ENCODE measurements at regions not wholly inside any gene's neighbourhood (a gene's known extent, or its start where the extent isn't known, plus 50 kb on each side); places are given as distances from the start of the nearest gene placed in this dataset.

DNA sequence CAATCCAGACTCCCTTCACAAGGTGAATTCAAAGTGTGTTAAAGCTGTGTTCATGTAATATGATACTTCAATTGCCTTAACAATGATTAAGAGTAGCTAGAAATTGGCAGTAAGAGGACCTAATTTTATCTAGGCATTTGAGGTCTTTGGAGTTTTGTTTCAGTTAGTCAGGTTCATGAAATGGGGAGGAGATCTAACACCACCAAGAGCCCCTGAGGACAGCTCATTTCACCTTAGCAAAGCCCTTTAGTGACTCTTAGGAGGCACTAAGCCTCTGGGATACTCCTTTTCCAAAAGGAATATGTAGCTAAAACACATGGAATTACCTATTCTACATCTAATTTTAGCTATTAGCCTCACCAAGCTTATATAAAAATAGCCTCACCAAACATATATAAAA lies 716.5 kb upstream of the RAB6C start:
- Histone ChIP-seq H3K4me3 (ENCODE audit: low read length) (no peak overlapping the region), H3K79me2 (ENCODE audit: control insufficient read depth, low read length) (no peaks in the 10 kb centered on the region), H3F3A (ENCODE audit: control insufficient read depth, insufficient read depth) (no peaks in the 10 kb centered on the region), H3K27ac (ENCODE audit: low read depth, low read length) (no peak overlapping the region), H3K4me1 (ENCODE audit: control insufficient read depth, low read length) (no peaks in the 10 kb centered on the region), H3K9me3 (ENCODE audit: control insufficient read depth, insufficient read depth, low read length) (no peaks in the 10 kb centered on the region; the same call in 1 of the 2 replicates), H3K9me2 (replicated peaks; ENCODE audit: control insufficient read depth, low read length) (no peaks in the 10 kb centered on the region), H3K36me3 (ENCODE audit: control insufficient read depth, low read length) (no peaks in the 10 kb centered on the region), H3K4me2 (ENCODE audit: low read length) (no peak overlapping the region), H3K27me3 (ENCODE audit: control insufficient read depth, low read length) (no peaks in the 10 kb centered on the region), H4K20me1 (ENCODE audit: control insufficient read depth, insufficient read depth, low read depth, low read length) (no peaks in the 10 kb centered on the region)
- TF ChIP-seq EZH2phosphoT487 (IDR thresholded peaks at IDR 0.05; ENCODE audit: borderline replicate concordance, low read length): no peak
- TF ChIP-seq CTCF (IDR thresholded peaks at IDR 0.05; ENCODE audit: low read depth, low read length, poor library complexity, severe bottlenecking): no peak

- no peaks in the 10 kb centered on the region for H3K9me2 ChIP-seq (replicated peaks; ENCODE audit: control insufficient read depth, low read length)
- no peak overlapping the region for H3K27ac ChIP-seq (ENCODE audit: low read depth, low read length)
- no peaks in the 10 kb centered on the region; the same call in 1 of the 2 replicates for H3K9me3 ChIP-seq (ENCODE audit: control insufficient read depth, insufficient read depth, low read length)
These were observed 715.5 kb upstream of the RAB6C start for GRCh38 chr2:129263939-129264338.

DNA sequence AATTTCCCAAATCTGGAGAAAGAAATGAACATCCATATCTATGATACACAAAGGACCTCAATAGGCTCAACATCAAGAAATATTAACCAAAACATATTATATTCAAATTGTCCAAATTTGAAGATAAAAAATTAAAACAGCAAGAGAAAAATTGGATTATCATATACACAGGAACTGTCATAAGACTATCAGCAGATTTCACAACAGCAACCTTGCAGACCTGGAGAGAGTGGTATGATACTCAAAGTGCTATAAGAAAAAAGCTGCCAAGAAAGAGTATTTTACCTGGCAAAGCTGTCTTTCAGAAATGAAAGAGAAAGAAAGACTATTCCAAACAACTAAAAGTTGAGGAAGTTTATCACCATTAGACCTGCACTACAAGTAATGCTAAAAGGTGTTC lies 711.9 kb upstream of the RAB6C start:
- no peaks in the 10 kb centered on the region for H4K20me1 ChIP-seq (ENCODE audit: control insufficient read depth, insufficient read depth, low read depth, low read length)
- H3K4me2 ChIP-seq (ENCODE audit: low read length): no peak overlapping the region
- H3K79me2 ChIP-seq (ENCODE audit: control insufficient read depth, low read length): no peaks in the 10 kb centered on the region
- H3K4me3 ChIP-seq (ENCODE audit: low read length): no peak overlapping the region
- H3K27ac ChIP-seq (ENCODE audit: low read depth, low read length): no peak overlapping the region
- H3K27me3 ChIP-seq (ENCODE audit: control insufficient read depth, low read length): no peaks in the 10 kb centered on the region
- H3F3A ChIP-seq (ENCODE audit: control insufficient read depth, insufficient read depth): no peaks in the 10 kb centered on the region
- H3K9me3 ChIP-seq (ENCODE audit: control insufficient read depth, insufficient read depth, low read length): no peaks in the 10 kb centered on the region
- TF ChIP-seq CTCF (IDR thresholded peaks at IDR 0.05; ENCODE audit: low read depth, low read length, poor library complexity, severe bottlenecking) (no peak), EZH2phosphoT487 (IDR thresholded peaks at IDR 0.05; ENCODE audit: borderline replicate concordance, low read length) (no peak)
- H3K4me1 ChIP-seq (ENCODE audit: control insufficient read depth, low read length): no peaks in the 10 kb centered on the region
- no peaks in the 10 kb centered on the region for H3K9me2 ChIP-seq (replicated peaks; ENCODE audit: control insufficient read depth, low read length)
- no peaks in the 10 kb centered on the region for H3K36me3 ChIP-seq (ENCODE audit: control insufficient read depth, low read length)

More at GRCh38 chr2:129263939-129264338, 715.5 kb upstream of the RAB6C start:
- Histone ChIP-seq H3K4me2 (ENCODE audit: low read length) (no peak overlapping the region), H4K20me1 (ENCODE audit: control insufficient read depth, insufficient read depth, low read depth, low read length) (no peaks in the 10 kb centered on the region), H3K36me3 (ENCODE audit: control insufficient read depth, low read length) (no peaks in the 10 kb centered on the region), H3F3A (ENCODE audit: control insufficient read depth, insufficient read depth) (no peaks in the 10 kb centered on the region), H3K4me3 (ENCODE audit: low read length) (no peak overlapping the region), H3K79me2 (ENCODE audit: control insufficient read depth, low read length) (no peaks in the 10 kb centered on the region), H3K4me1 (ENCODE audit: control insufficient read depth, low read length) (no peaks in the 10 kb centered on the region), H3K27me3 (ENCODE audit: control insufficient read depth, low read length) (no peaks in the 10 kb centered on the region)
- TF ChIP-seq EZH2phosphoT487 (IDR thresholded peaks at IDR 0.05; ENCODE audit: borderline replicate concordance, low read length): no peak
- TF ChIP-seq CTCF (IDR thresholded peaks at IDR 0.05; ENCODE audit: low read depth, low read length, poor library complexity, severe bottlenecking): no peak

Measured in DOHH2 (cell line).